CD14-positive monocyte (primary cell): ENCODE measurements at regions not wholly inside any gene's neighbourhood (a gene's known extent, or its start where the extent isn't known, plus 50 kb on each side); places are given as distances from the start of the nearest gene placed in this dataset.

Experiments
- DNase-seq, 3 donors: peaks; one replicate each; pipeline ENCODE4 v3.0.0-alpha.2; 2011 to 2022
- H2AFZ ChIP-seq: 2 replicates; pipeline ENCODE4 v1.6.0; 2012; ENCODE audit warnings: mild to moderate bottlenecking, low read depth, low read length, inconsistent platforms; ENCODE audit not compliant: insufficient read depth, poor library complexity, severe bottlenecking
- H3K27ac ChIP-seq, 2 donors: 1 replicate in 1 of 2; 2 replicates in 1 of 2; pipeline ENCODE4 v1.5.1; 2012 to 2013; ENCODE audit warnings: low read length in 2 of 2, control low read depth in 1 of 2, inconsistent platforms in 1 of 2, low read depth in 1 of 2, mild to moderate bottlenecking in 1 of 2
- H3K27me3 ChIP-seq, 2 donors: one replicate each; pipeline versions ENCODE4 v1.6.0 to v1.6.1; 2011 to 2013; ENCODE audit warnings: low read length in 2 of 2; ENCODE audit not compliant: control insufficient read depth in 2 of 2, insufficient read depth in 2 of 2
- H3K36me3 ChIP-seq, 2 donors: replicated peaks in 1 of 2; 1 replicate in 1 of 2; 2 replicates in 1 of 2; pipeline versions ENCODE4 v1.5.1 to v1.6.1; 2012 to 2013; ENCODE audit warnings: low read length in 2 of 2, control low read depth in 1 of 2, inconsistent platforms in 1 of 2, mild to moderate bottlenecking in 1 of 2; ENCODE audit not compliant: insufficient read depth in 2 of 2, control insufficient read depth in 1 of 2
- H3K4me1 ChIP-seq, 2 donors: 1 replicate in 1 of 2; 2 replicates in 1 of 2; pipeline versions ENCODE4 v1.5.1 to v1.6.1; 2012 to 2013; ENCODE audit warnings: low read length in 2 of 2, control low read depth in 1 of 2, inconsistent platforms in 1 of 2, mild to moderate bottlenecking in 1 of 2, moderate library complexity in 1 of 2; ENCODE audit not compliant: insufficient read depth in 2 of 2, control insufficient read depth in 1 of 2
- H3K4me2 ChIP-seq: replicated peaks from 2 replicates; pipeline ENCODE3; 2012; ENCODE audit warnings: low read length, moderate library complexity, mild to moderate bottlenecking; ENCODE audit not compliant: poor library complexity, severe bottlenecking; ENCODE audit errors: extremely low read depth
- H3K4me3 ChIP-seq, 3 experiments: fragments of 200-600 bp in 1 of 3; sonication (generic) in 1 of 3; replicated peaks in 1 of 3; 1 replicate in 2 of 3; 2 replicates in 1 of 3; pipeline ENCODE4 v1.5.1; 2011 to 2013; ENCODE audit warnings: low read length in 3 of 3, mild to moderate bottlenecking in 3 of 3, control low read depth in 2 of 3, low read depth in 2 of 3, inconsistent platforms in 1 of 3, moderate library complexity in 1 of 3
- H3K79me2 ChIP-seq: 2 replicates; pipeline ENCODE4 v1.6.0; 2012; ENCODE audit warnings: mild to moderate bottlenecking, control low read depth, inconsistent platforms, low read length, moderate library complexity; ENCODE audit not compliant: insufficient read depth
- H3K9ac ChIP-seq: 2 replicates; pipeline ENCODE4 v1.6.0; 2017; ENCODE audit warnings: low read length, mild to moderate bottlenecking; ENCODE audit not compliant: insufficient read depth, poor library complexity, severe bottlenecking
- H3K9me3 ChIP-seq, 2 donors: replicated peaks in 1 of 2; 1 replicate in 1 of 2; 2 replicates in 1 of 2; pipeline versions ENCODE4 v1.5.1 to v1.6.1; 2012 to 2013; ENCODE audit warnings: low read length in 2 of 2, control low read depth in 1 of 2; ENCODE audit not compliant: control insufficient read depth in 1 of 2, insufficient read depth in 1 of 2
- H4K20me1 ChIP-seq: 2 replicates; pipeline ENCODE4 v1.6.0; 2012; ENCODE audit warnings: mild to moderate bottlenecking, low read length, control low read depth, moderate library complexity; ENCODE audit not compliant: insufficient read depth
- H3K27ac Mint-ChIP-seq, 7 donors: one replicate each; pipeline ENCODE4 v1.8.0; 2020; ENCODE audit warnings: mild to moderate bottlenecking in 7 of 7, mixed read lengths in 7 of 7, moderate library complexity in 6 of 7, inconsistent platforms in 2 of 7
- H3K27me3 Mint-ChIP-seq, 3 donors: one replicate each; pipeline ENCODE4 v1.8.0; 2021 to 2022; ENCODE audit warnings: low read depth in 3 of 3, mild to moderate bottlenecking in 3 of 3, mixed read lengths in 3 of 3, moderate library complexity in 3 of 3, inconsistent platforms in 1 of 3
- H3K36me3 Mint-ChIP-seq, 2 donors: one replicate each; pipeline ENCODE4 v1.8.0; 2020; ENCODE audit warnings: mixed read lengths in 2 of 2, inconsistent platforms in 1 of 2, mild to moderate bottlenecking in 1 of 2
- H3K4me1 Mint-ChIP-seq: one replicate; pipeline ENCODE4 v1.8.0; 2020; ENCODE audit warnings: mild to moderate bottlenecking, mixed read lengths
- H3K4me3 Mint-ChIP-seq, 2 donors: one replicate each; pipeline ENCODE4 v1.8.0; 2020; ENCODE audit warnings: mild to moderate bottlenecking in 2 of 2, mixed read lengths in 2 of 2, moderate library complexity in 1 of 2
- H3K9me3 Mint-ChIP-seq, 7 donors: one replicate each; pipeline ENCODE4 v1.8.0; 2020 to 2022; ENCODE audit warnings: mixed read lengths in 7 of 7, mild to moderate bottlenecking in 6 of 7, moderate library complexity in 6 of 7, inconsistent platforms in 2 of 7
- CTCF ChIP-seq: fragments of 200-600 bp; IDR thresholded peaks from one replicate; pipeline ENCODE4 v1.8.0; 2022; ENCODE audit warnings: antibody characterized with exemption, mild to moderate bottlenecking
- WGBS: methylation state at CpG from one replicate; pipeline ENCODE4 v1.1.5; 2013; ENCODE audit warnings: missing lambda C conversion rate; ENCODE audit not compliant: insufficient coverage; 5-methylcytosine and 5-hydroxymethylcytosine counted together
- intact Hi-C, 2 donors: fragments of 100-400 bp; cut with micrococcal nuclease; formaldehyde crosslinking; loops; one replicate each; pipeline versions ENCODE4 v1.15.0 to v1.15.1; 2023

DNA sequence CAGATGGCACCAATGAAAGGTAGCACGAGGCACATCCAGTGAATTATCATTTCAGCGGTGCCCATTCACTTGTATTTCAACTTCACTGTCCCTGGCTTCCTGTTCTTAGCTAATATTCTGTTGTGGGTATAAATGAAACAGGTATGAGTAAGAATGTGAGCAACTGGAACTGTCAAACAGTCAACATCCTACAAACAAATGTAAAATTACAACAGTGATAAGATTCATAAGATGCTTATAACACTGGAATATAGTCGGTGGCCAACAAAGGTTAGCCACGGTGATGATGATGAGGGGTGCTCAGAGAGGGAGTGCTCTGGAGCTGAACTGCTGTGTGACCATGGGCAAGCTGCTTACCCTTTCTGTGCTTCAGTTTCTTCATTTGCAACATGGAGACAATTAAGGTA is 74.9 kb upstream of the TOX2 start:
- Histone ChIP-seq H3K4me2 (no peak overlapping the region), H3K36me3 (no peaks in the 10 kb centered on the region), H3K27me3 (peaks cover 0 to 9% of the 10 kb centered on the region in 2 donors), H3K27ac (no peak overlapping the region), H3K9me3 (no peaks in the 10 kb centered on the region), H3K4me3 (no peak overlapping the region), H3K4me1 (no peaks in the 10 kb centered on the region), H3K79me2 (no peaks in the 10 kb centered on the region), H2AFZ (no peak overlapping the region), H3K9ac (no peak overlapping the region), H4K20me1 (no peaks in the 10 kb centered on the region)
- no peak overlapping the region for H3K27ac Mint-ChIP-seq
- DNase-seq, result no peak
- no peak for TF ChIP-seq CTCF
- H3K9me3 Mint-ChIP-seq, result peaks cover 0 to 2% (median 0%) of the 10 kb centered on the region in 7 donors
- intact Hi-C loops, result no loop called here
- H3K36me3 Mint-ChIP-seq, result no peaks in the 10 kb centered on the region
- H3K27me3 Mint-ChIP-seq, result peaks cover 17 to 32% (median 30%) of the 10 kb centered on the region in 3 donors
- 71% methylated on average over 1 of the region's 4 CpGs for WGBS
- H3K4me1 Mint-ChIP-seq, result peaks cover under 1% of the 10 kb centered on the region
- H3K4me3 Mint-ChIP-seq, result no peak overlapping the region

GRCh38 chr20:43838703-43839060 is 76.0 kb upstream of the TOX2 start:
- H3K9me3 ChIP-seq, result no peaks in the 10 kb centered on the region
- H3K9ac ChIP-seq, result no peak overlapping the region
- no peak overlapping the region for H2AFZ ChIP-seq
- H3K27me3 ChIP-seq, result peaks cover 0 to 9% of the 10 kb centered on the region in 2 donors
- Mint-ChIP-seq H3K4me3 (no peak overlapping the region), H3K9me3 (peaks cover 0 to 2% (median 0%) of the 10 kb centered on the region in 7 donors), H3K4me1 (no peaks in the 10 kb centered on the region), H3K27me3 (peaks cover 17 to 26% (median 25%) of the 10 kb centered on the region in 3 donors), H3K27ac (no peak overlapping the region), H3K36me3 (no peaks in the 10 kb centered on the region)
- H3K27ac ChIP-seq, result no peak overlapping the region
- no peak overlapping the region for H3K4me3 ChIP-seq
- H3K79me2 ChIP-seq, result no peaks in the 10 kb centered on the region
- no peaks in the 10 kb centered on the region for H3K4me1 ChIP-seq
- no peak for DNase-seq
- 77% methylated on average over 5 of the region's 5 CpGs for WGBS
- TF ChIP-seq CTCF, result no peak
- no peak overlapping the region for H3K4me2 ChIP-seq
- H3K36me3 ChIP-seq, result no peaks in the 10 kb centered on the region
- intact Hi-C loops, result no loop called here
- H4K20me1 ChIP-seq, result no peaks in the 10 kb centered on the region
